DMS53 treated with DMSO at 0.1 percent for 48 hours (cell line): ENCODE measurements at regions not wholly inside any gene's neighbourhood (a gene's known extent, or its start where the extent isn't known, plus 50 kb on each side); places are given as distances from the start of the nearest gene placed in this dataset.
"Not testable (repeated sequence)": the region's sequence is repeated elsewhere in the genome, so short reads cannot be mapped to it uniquely, and the experiment has no call there.

Experiments used
- DNase-seq: peaks from one replicate; lab custom pipeline; 2025; ENCODE audit not compliant: unreplicated experiment; lab: John Stamatoyannopoulos, UW

- DNase-seq: no peak
These were observed 1033.5 kb downstream of the EFNA5 start for GRCh38 chr5:106637275-106637674.

GRCh38 chr5:106634375-106634774 is 1036.4 kb downstream of the EFNA5 start:
- no peak for DNase-seq

- no peak for DNase-seq
These were observed 1036.9 kb downstream of the EFNA5 start for GRCh38 chr5:106633825-106634224.

- DNase-seq: not testable (repeated sequence)
These were observed 1042.3 kb downstream of the EFNA5 start for GRCh38 chr5:106628456-106628855.

- DNase-seq: peak; percentile 5
These were observed 1060.7 kb downstream of the EFNA5 start for GRCh38 chr5:106610041-106610440.

- no peak for DNase-seq
These were observed 1069.1 kb downstream of the EFNA5 start for GRCh38 chr5:106601620-106602019.

GRCh38 chr5:106600803-106601202 is 1069.9 kb downstream of the EFNA5 start:
- no peak for DNase-seq

- no peak for DNase-seq
These were observed 1074.9 kb downstream of the EFNA5 start for GRCh38 chr5:106595864-106596263.

- no peak for DNase-seq
These were observed 1086.5 kb downstream of the EFNA5 start for GRCh38 chr5:106584268-106584667.

- DNase-seq: no peak
These were observed 1092.0 kb downstream of the EFNA5 start for GRCh38 chr5:106578736-106579135.

- DNase-seq: no peak
These were observed 1095.9 kb downstream of the EFNA5 start for GRCh38 chr5:106574820-106575219.

- DNase-seq: no peak
These were observed 1104.7 kb downstream of the EFNA5 start for GRCh38 chr5:106566031-106566430.

GRCh38 chr5:106545325-106545724 is 1125.4 kb downstream of the EFNA5 start:
- DNase-seq: no peak

GRCh38 chr5:106543330-106543729 is 1127.4 kb downstream of the EFNA5 start:
- no peak for DNase-seq

GRCh38 chr5:106530150-106530549 is 1140.6 kb downstream of the EFNA5 start:
- DNase-seq: no peak

GRCh38 chr5:106525438-106525837 is 1145.3 kb downstream of the EFNA5 start:
- no peak for DNase-seq

GRCh38 chr5:106523852-106524251 is 1146.9 kb downstream of the EFNA5 start:
- DNase-seq: no peak

- peak; percentile 56 for DNase-seq
These were observed 1148.4 kb downstream of the EFNA5 start for GRCh38 chr5:106522296-106522695.

- peak; percentile 89 for DNase-seq
These were observed 1149.0 kb downstream of the EFNA5 start for GRCh38 chr5:106521701-106522100.

- no peak for DNase-seq
These were observed 1160.4 kb downstream of the EFNA5 start for GRCh38 chr5:106510321-106510720.

- no peak for DNase-seq
These were observed 1161.8 kb downstream of the EFNA5 start for GRCh38 chr5:106508894-106509293.

GRCh38 chr5:106493910-106494309 is 1176.8 kb downstream of the EFNA5 start:
- DNase-seq: no peak

- no peak for DNase-seq
These were observed 1181.7 kb downstream of the EFNA5 start for GRCh38 chr5:106489004-106489403.

- DNase-seq: no peak
These were observed 1182.3 kb downstream of the EFNA5 start for GRCh38 chr5:106488407-106488806.
